ENCODE measurements at regions not wholly inside any gene's neighbourhood (a gene's known extent, or its start where the extent isn't known, plus 50 kb on each side); places are given as distances from the start of the nearest gene placed in this dataset.

GRCh38 chr6:3957321-3957720 lies 108.1 kb downstream of the FAM50B start:
- H3K4me1 Mint-ChIP-seq = no peaks in the 10 kb centered on the region
- POLR2A ChIA-PET = no interaction called here

GRCh38 chr6:3958255-3958654 lies 109.1 kb downstream of the FAM50B start:
- intact Hi-C loops (cut with micrococcal nuclease) = no loop called here
- peaks cover 0 to 16% (median 14%) of the 10 kb centered on the region in 3 donors for H3K9me3 ChIP-seq (ENCODE audit: control extremely low read depth in 1 of 3, control insufficient read depth in 2 of 3, insufficient read depth in 1 of 3, low read length in 2 of 3)
- H3K27me3 ChIP-seq (replicated peaks in 1 of 4; ENCODE audit: control extremely low read depth in 1 of 4, control insufficient read depth in 3 of 4, insufficient read depth in 4 of 4, low read length in 3 of 4) = peaks cover 0 to 11% (median 1%) of the 10 kb centered on the region in 4 experiments
- TF ChIP-seq CTCF (IDR thresholded peaks at IDR 0.05) (no peak), EZH2 (IDR thresholded peaks at IDR 0.05; ENCODE audit: borderline replicate concordance, insufficient read depth, low read depth, low read length, poor library complexity, severe bottlenecking) (no peak)
- no peaks in the 10 kb centered on the region for H3K79me2 ChIP-seq (ENCODE audit: control insufficient read depth, insufficient read depth, low read length)
- H3K27me3 Mint-ChIP-seq = peaks cover 15% of the 10 kb centered on the region
- no peak overlapping the region for H3K9ac ChIP-seq (ENCODE audit: low read length)
- no peak overlapping the region for H3K27ac Mint-ChIP-seq
- H3K4me1 ChIP-seq (ENCODE audit: control insufficient read depth in 2 of 2, insufficient read depth in 2 of 2, low read length in 2 of 2) = no peaks in the 10 kb centered on the region
- DNase-seq (no peak), ATAC-seq (ENCODE audit: low read depth) (no peak)
- 98% methylated on average over 5 of the region's 7 CpGs for WGBS (ENCODE audit: insufficient coverage)
- no peaks in the 10 kb centered on the region for H4K20me1 ChIP-seq (ENCODE audit: control insufficient read depth, insufficient read depth, low read length, poor library complexity, severe bottlenecking)
- no peaks in the 10 kb centered on the region for H3K36me3 ChIP-seq (replicated peaks in 1 of 2; ENCODE audit: control extremely low read depth in 1 of 2, control insufficient read depth in 1 of 2, extremely low read depth in 1 of 2, insufficient read depth in 2 of 2, low read length in 1 of 2)
- CTCF ChIA-PET = no interaction called here
- H3K9me3 Mint-ChIP-seq (ENCODE audit: insufficient read depth) = peaks cover 11% of the 10 kb centered on the region
- H3K4me2 ChIP-seq (replicated peaks; ENCODE audit: low read depth, low read length, poor library complexity, severe bottlenecking) = no peak overlapping the region
- POLR2A ChIA-PET = no interaction called here
- H3K4me1 Mint-ChIP-seq = no peaks in the 10 kb centered on the region
- no peak overlapping the region for H3K27ac ChIP-seq (ENCODE audit: low read length in 2 of 2)
- H3K4me3 Mint-ChIP-seq = no peak overlapping the region
- no peak overlapping the region for H3K4me3 ChIP-seq (ENCODE audit: control extremely low read depth in 1 of 5, extremely low read depth in 1 of 5, insufficient read depth in 1 of 5, low read depth in 2 of 5, low read length in 4 of 5)
- H2AFZ ChIP-seq (ENCODE audit: insufficient read depth, low read depth, low read length, poor library complexity, severe bottlenecking) = no peak overlapping the region

More at GRCh38 chr6:3957321-3957720, 108.1 kb downstream of the FAM50B start:
- DNase-seq (no peak), ATAC-seq (ENCODE audit: low read depth) (no peak)
- Mint-ChIP-seq H3K4me3 (no peak overlapping the region), H3K27me3 (peaks cover 16% of the 10 kb centered on the region), H3K9me3 (ENCODE audit: insufficient read depth) (peaks cover 11% of the 10 kb centered on the region), H3K27ac (no peak overlapping the region)
- H3K9me3 ChIP-seq (ENCODE audit: control extremely low read depth in 1 of 3, control insufficient read depth in 2 of 3, insufficient read depth in 1 of 3, low read length in 2 of 3) = peaks cover 0 to 16% (median 14%) of the 10 kb centered on the region in 3 donors
- H3K79me2 ChIP-seq (ENCODE audit: control insufficient read depth, insufficient read depth, low read length) = no peaks in the 10 kb centered on the region
- CTCF ChIA-PET = no interaction called here
- no peak overlapping the region for H2AFZ ChIP-seq (ENCODE audit: insufficient read depth, low read depth, low read length, poor library complexity, severe bottlenecking)
- peaks cover 0 to 11% (median 1%) of the 10 kb centered on the region in 4 experiments for H3K27me3 ChIP-seq (replicated peaks in 1 of 4; ENCODE audit: control extremely low read depth in 1 of 4, control insufficient read depth in 3 of 4, insufficient read depth in 4 of 4, low read length in 3 of 4)
- WGBS (ENCODE audit: insufficient coverage) = no CpG with 5 or more reads among the region's 1 CpG
- no peaks in the 10 kb centered on the region for H4K20me1 ChIP-seq (ENCODE audit: control insufficient read depth, insufficient read depth, low read length, poor library complexity, severe bottlenecking)
- intact Hi-C loops (cut with micrococcal nuclease) = no loop called here
- H3K4me1 ChIP-seq (ENCODE audit: control insufficient read depth in 2 of 2, insufficient read depth in 2 of 2, low read length in 2 of 2) = no peaks in the 10 kb centered on the region
- H3K4me2 ChIP-seq (replicated peaks; ENCODE audit: low read depth, low read length, poor library complexity, severe bottlenecking) = no peak overlapping the region
- no peak overlapping the region for H3K4me3 ChIP-seq (ENCODE audit: control extremely low read depth in 1 of 5, extremely low read depth in 1 of 5, insufficient read depth in 1 of 5, low read depth in 2 of 5, low read length in 4 of 5)
- TF ChIP-seq CTCF (IDR thresholded peaks at IDR 0.05) (no peak), EZH2 (IDR thresholded peaks at IDR 0.05; ENCODE audit: borderline replicate concordance, insufficient read depth, low read depth, low read length, poor library complexity, severe bottlenecking) (no peak)
- no peak overlapping the region for H3K27ac ChIP-seq (ENCODE audit: low read length in 2 of 2)
- no peaks in the 10 kb centered on the region for H3K36me3 ChIP-seq (replicated peaks in 1 of 2; ENCODE audit: control extremely low read depth in 1 of 2, control insufficient read depth in 1 of 2, extremely low read depth in 1 of 2, insufficient read depth in 2 of 2, low read length in 1 of 2)
- H3K9ac ChIP-seq (ENCODE audit: low read length) = no peak overlapping the region

Data from B cell (primary cell).